GM19238 (cell line): ENCODE measurements at regions not wholly inside any gene's neighbourhood (a gene's known extent, or its start where the extent isn't known, plus 50 kb on each side); places are given as distances from the start of the nearest gene placed in this dataset.
"Not testable (repeated sequence)": the region's sequence is repeated elsewhere in the genome, so short reads cannot be mapped to it uniquely, and the experiment has no call there.

ENCODE experiments used
- DNase-seq: peaks from one replicate; pipeline ENCODE4 v3.0.0; 2011; ENCODE audit warnings: low spot score; ENCODE audit not compliant: insufficient read length

- not testable (repeated sequence) for DNase-seq
Measured at GRCh38 chr7:153993402-153993801, 58.8 kb upstream of the DPP6 start.

GRCh38 chr7:153998896-153999295 is 53.3 kb upstream of the DPP6 start:
- not testable (repeated sequence) for DNase-seq
